GM21717 (cell line): ENCODE measurements at regions not wholly inside any gene's neighbourhood (a gene's known extent, or its start where the extent isn't known, plus 50 kb on each side); places are given as distances from the start of the nearest gene placed in this dataset.

ENCODE experiments used
- ATAC-seq: cut with Tn5 transposase; IDR thresholded peaks from one replicate; pipeline ENCODE4 v1.9.1; 2021; ENCODE audit warnings: mild to moderate bottlenecking, moderate library complexity; ENCODE audit not compliant: unreplicated experiment

- no peak for ATAC-seq
Observed at GRCh38 chr5:98463676-98464075, 309.8 kb upstream of the RGMB start.

GRCh38 chr5:98464737-98465330 is 308.6 kb upstream of the RGMB start:
- peak; percentile 80 for ATAC-seq

- ATAC-seq: no peak
Observed at GRCh38 chr5:98468188-98468869, 305.1 kb upstream of the RGMB start.

- ATAC-seq: no peak
Observed at GRCh38 chr5:98470747-98471146, 302.7 kb upstream of the RGMB start.

GRCh38 chr5:98471458-98471857 is 302.0 kb upstream of the RGMB start:
- ATAC-seq: no peak

GRCh38 chr5:98474216-98474615 is 299.2 kb upstream of the RGMB start:
- ATAC-seq: no peak

GRCh38 chr5:98474782-98475181 is 298.7 kb upstream of the RGMB start:
- no peak for ATAC-seq

- ATAC-seq: no peak
Observed at GRCh38 chr5:98482321-98483300, 290.9 kb upstream of the RGMB start.

GRCh38 chr5:98483301-98483685 is 290.2 kb upstream of the RGMB start:
- no peak for ATAC-seq

- ATAC-seq: no peak
Observed at GRCh38 chr5:98489021-98489420, 284.4 kb upstream of the RGMB start.

- no peak for ATAC-seq
Observed at GRCh38 chr5:98490348-98490747, 283.1 kb upstream of the RGMB start.

- ATAC-seq: no peak
Observed at GRCh38 chr5:98492258-98492657, 281.2 kb upstream of the RGMB start.

GRCh38 chr5:98497418-98497817 is 276.0 kb upstream of the RGMB start:
- ATAC-seq: no peak

- no peak for ATAC-seq
Observed at GRCh38 chr5:98498028-98498427, 275.4 kb upstream of the RGMB start.

GRCh38 chr5:98499892-98500291 is 273.6 kb upstream of the RGMB start:
- no peak for ATAC-seq

- ATAC-seq: no peak
Observed at GRCh38 chr5:98500811-98501210, 272.7 kb upstream of the RGMB start.

- no peak for ATAC-seq
Observed at GRCh38 chr5:98503616-98504015, 269.8 kb upstream of the RGMB start.

- no peak for ATAC-seq
Observed at GRCh38 chr5:98504505-98504904, 269.0 kb upstream of the RGMB start.

- no peak for ATAC-seq
Observed at GRCh38 chr5:98510143-98510985, 263.1 kb upstream of the RGMB start.

- ATAC-seq: no peak
Observed at GRCh38 chr5:98513380-98513779, 260.1 kb upstream of the RGMB start.

- no peak for ATAC-seq
Observed at GRCh38 chr5:98514215-98514614, 259.2 kb upstream of the RGMB start.
